ENCODE measurements at regions not wholly inside any gene's neighbourhood (a gene's known extent, or its start where the extent isn't known, plus 50 kb on each side); places are given as distances from the start of the nearest gene placed in this dataset.

GRCh38 chr2:226418521-226418920, 381.1 kb downstream of the IRS1 start (continued):
- no peak for TF ChIP-seq PATZ1 (tag by site-specific recombination; IDR thresholded peaks at IDR 0.05)

GRCh38 chr2:226414335-226414734, 385.3 kb downstream of the IRS1 start:
- ChIA-PET CTCF (interaction anchor here (0.6 kb wide), 1 partner anchor 199 kb away, joined by 3 read pairs; no protein-coding TSS in a partner anchor), POLR2A (no interaction called here)
- Histone ChIP-seq H3K27ac (ENCODE audit: extremely low read depth, low read depth, low read length) (no peak overlapping the region), H3K36me3 (ENCODE audit: control insufficient read depth in 2 of 2, insufficient read depth in 1 of 2, low read length in 2 of 2) (no peaks in the 10 kb centered on the region), H3K9me3 (ENCODE audit: control insufficient read depth, insufficient read depth, low read depth, low read length) (no peaks in the 10 kb centered on the region), H3K4me1 (ENCODE audit: control insufficient read depth, insufficient read depth, low read length) (no peaks in the 10 kb centered on the region), H3K4me3 (ENCODE audit: low read depth, low read length) (no peak overlapping the region)
- TF ChIP-seq ZNF501 (tag by site-specific recombination; IDR thresholded peaks at IDR 0.05): no peak
- no peak for TF ChIP-seq ZNF561 (tag by site-specific recombination; IDR thresholded peaks at IDR 0.05; ENCODE audit: borderline replicate concordance)
- TF ChIP-seq ZNF302 (tag by site-specific recombination; IDR thresholded peaks at IDR 0.05; ENCODE audit: low read depth): no peak
- TF ChIP-seq ZNF214 (tag by site-specific recombination; IDR thresholded peaks at IDR 0.05; ENCODE audit: borderline replicate concordance): no peak
- TF ChIP-seq ZSCAN30 (tag by site-specific recombination; IDR thresholded peaks at IDR 0.05): no peak
- TF ChIP-seq ZNF324 (tag by site-specific recombination; IDR thresholded peaks at IDR 0.05): no peak
- no peak for TF ChIP-seq ZNF777 (tag by site-specific recombination; IDR thresholded peaks at IDR 0.05; ENCODE audit: borderline replicate concordance)
- TF ChIP-seq ZNF449 (tag by site-specific recombination; IDR thresholded peaks at IDR 0.05): no peak
- TF ChIP-seq ZNF513 (tag by site-specific recombination; IDR thresholded peaks at IDR 0.05): no peak
- no peak for TF ChIP-seq ZNF423 (tag by site-specific recombination; IDR thresholded peaks at IDR 0.05)
- no peak for TF ChIP-seq ZNF16 (tag by site-specific recombination; IDR thresholded peaks at IDR 0.05; ENCODE audit: low read depth)
- TF ChIP-seq ZNF621 (tag by site-specific recombination; IDR thresholded peaks at IDR 0.05): no peak
- no peak for TF ChIP-seq ZNF248 (tag by site-specific recombination; IDR thresholded peaks at IDR 0.05)
- TF ChIP-seq OVOL3 (tag by site-specific recombination; IDR thresholded peaks at IDR 0.05): no peak
- TF ChIP-seq SCRT1 (tag by site-specific recombination; IDR thresholded peaks at IDR 0.05; ENCODE audit: borderline replicate concordance): no peak
- no peak for TF ChIP-seq ZEB2 (tag by site-specific recombination; IDR thresholded peaks at IDR 0.05)
- TF ChIP-seq ZNF837 (tag by site-specific recombination; IDR thresholded peaks at IDR 0.05): no peak
- TF ChIP-seq ZNF155 (tag by site-specific recombination; IDR thresholded peaks at IDR 0.05): no peak

GRCh38 chr2:226413498-226414130, 386.0 kb downstream of the IRS1 start:
- Histone ChIP-seq H3K36me3 (ENCODE audit: control insufficient read depth in 2 of 2, insufficient read depth in 1 of 2, low read length in 2 of 2) (no peaks in the 10 kb centered on the region), H3K27ac (ENCODE audit: extremely low read depth, low read depth, low read length) (no peak overlapping the region), H3K4me1 (ENCODE audit: control insufficient read depth, insufficient read depth, low read length) (peaks cover 1% of the 10 kb centered on the region; the same call in 1 of the 2 replicates), H3K4me3 (ENCODE audit: low read depth, low read length) (no peak overlapping the region), H3K9me3 (ENCODE audit: control insufficient read depth, insufficient read depth, low read depth, low read length) (no peaks in the 10 kb centered on the region)
- no peak for TF ChIP-seq ZBTB1 (tag by site-specific recombination; IDR thresholded peaks at IDR 0.05)
- no peak for TF ChIP-seq ZNF394 (tag by site-specific recombination; IDR thresholded peaks at IDR 0.05; ENCODE audit: borderline replicate concordance)
- TF ChIP-seq ZXDB (tag by site-specific recombination; IDR thresholded peaks at IDR 0.05): no peak
- POLR2A ChIA-PET: no interaction called here
- CTCF ChIA-PET: interaction anchor here (0.6 kb wide), 1 partner anchor 198 kb away, joined by 3 read pairs; no protein-coding TSS in a partner anchor
